ENCODE measurements at regions not wholly inside any gene's neighbourhood (a gene's known extent, or its start where the extent isn't known, plus 50 kb on each side); places are given as distances from the start of the nearest gene placed in this dataset.

GRCh38 chr2:106020032-106020431, 174.1 kb downstream of the UXS1 start:
- TF ChIP-seq FOXM1 (IDR thresholded peaks at IDR 0.05; ENCODE audit: borderline replicate concordance) (no peak), ELF4 (IDR thresholded peaks at IDR 0.05) (no peak), FOXK2 (IDR thresholded peaks at IDR 0.05) (no peak), SUZ12 (IDR thresholded peaks at IDR 0.05) (no peak), NFRKB (IDR thresholded peaks at IDR 0.05) (no peak), PKNOX1 (IDR thresholded peaks at IDR 0.05) (no peak), BHLHE40 (IDR thresholded peaks at IDR 0.05; ENCODE audit: borderline replicate concordance) (no peak), HDGF (IDR thresholded peaks at IDR 0.05; ENCODE audit: borderline replicate concordance) (no peak), SP1 (IDR thresholded peaks at IDR 0.05) (no peak), TARDBP (IDR thresholded peaks at IDR 0.05) (no peak)

Data from HEK293T (cell line).